Esophagus muscularis mucosa (tissue), 3 donors: ENCODE measurements at regions not wholly inside any gene's neighbourhood (a gene's known extent, or its start where the extent isn't known, plus 50 kb on each side); places are given as distances from the start of the nearest gene placed in this dataset.

Source experiments
- POLR2A ChIP-seq: fragments of 450-650 bp; IDR thresholded peaks from one replicate; pipeline ENCODE4 v1.6.1; 2017; ENCODE audit warnings: antibody characterized with exemption, moderate library complexity, mild to moderate bottlenecking, low read depth
- TF ChIP-seq, protein P1 (sequence below), 3 experiments: fragments of 200-600 bp in 2 of 3; fragments of 450-650 bp in 1 of 3; sonication (generic) in 2 of 3; IDR thresholded peaks; one replicate each; pipeline ENCODE4 v1.5.1; 2017 to 2019; ENCODE audit warnings: antibody characterized with exemption in 3 of 3, mild to moderate bottlenecking in 2 of 3, moderate library complexity in 1 of 3

DNA sequence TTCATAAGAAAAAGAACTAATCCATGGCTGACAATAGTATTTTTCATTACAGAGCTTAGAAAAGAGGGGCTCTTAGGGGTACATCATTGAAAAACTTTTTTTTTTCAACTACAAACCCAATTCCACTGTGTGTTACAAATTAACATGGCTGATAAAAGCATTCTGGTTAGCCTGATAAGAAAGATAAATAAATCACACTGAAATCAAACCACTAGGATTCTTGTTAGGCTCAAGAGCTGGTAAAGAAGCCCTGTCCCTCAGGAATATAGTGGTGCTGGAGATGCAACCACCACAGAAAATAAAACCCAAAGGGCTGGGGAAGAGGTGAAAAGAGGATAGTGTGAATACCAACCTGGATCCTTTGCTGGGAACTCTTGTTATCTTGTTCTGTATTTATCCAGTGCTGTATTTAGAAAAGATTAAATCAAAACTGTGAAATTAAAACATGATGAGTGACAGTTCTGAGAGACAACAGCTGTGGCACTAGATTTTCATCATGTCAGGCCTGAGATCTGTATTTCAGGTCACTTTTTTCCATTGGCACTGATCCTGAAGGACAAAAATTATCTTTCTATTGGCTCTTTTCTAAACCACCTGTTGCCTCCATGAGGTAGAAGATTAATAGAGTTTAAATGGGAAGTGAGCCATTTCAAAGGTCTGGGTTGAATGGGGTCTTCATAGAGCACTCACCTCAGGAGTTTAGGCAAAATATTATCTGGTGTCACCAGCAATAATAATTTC lies 118.6 kb downstream of the ARRDC3 start:
- TF ChIP-seq, protein P1, sequence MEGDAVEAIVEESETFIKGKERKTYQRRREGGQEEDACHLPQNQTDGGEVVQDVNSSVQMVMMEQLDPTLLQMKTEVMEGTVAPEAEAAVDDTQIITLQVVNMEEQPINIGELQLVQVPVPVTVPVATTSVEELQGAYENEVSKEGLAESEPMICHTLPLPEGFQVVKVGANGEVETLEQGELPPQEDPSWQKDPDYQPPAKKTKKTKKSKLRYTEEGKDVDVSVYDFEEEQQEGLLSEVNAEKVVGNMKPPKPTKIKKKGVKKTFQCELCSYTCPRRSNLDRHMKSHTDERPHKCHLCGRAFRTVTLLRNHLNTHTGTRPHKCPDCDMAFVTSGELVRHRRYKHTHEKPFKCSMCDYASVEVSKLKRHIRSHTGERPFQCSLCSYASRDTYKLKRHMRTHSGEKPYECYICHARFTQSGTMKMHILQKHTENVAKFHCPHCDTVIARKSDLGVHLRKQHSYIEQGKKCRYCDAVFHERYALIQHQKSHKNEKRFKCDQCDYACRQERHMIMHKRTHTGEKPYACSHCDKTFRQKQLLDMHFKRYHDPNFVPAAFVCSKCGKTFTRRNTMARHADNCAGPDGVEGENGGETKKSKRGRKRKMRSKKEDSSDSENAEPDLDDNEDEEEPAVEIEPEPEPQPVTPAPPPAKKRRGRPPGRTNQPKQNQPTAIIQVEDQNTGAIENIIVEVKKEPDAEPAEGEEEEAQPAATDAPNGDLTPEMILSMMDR (IDR thresholded peaks at IDR 0.05), result no peak
- no peak for TF ChIP-seq POLR2A
